ENCODE measurements at regions not wholly inside any gene's neighbourhood (a gene's known extent, or its start where the extent isn't known, plus 50 kb on each side); places are given as distances from the start of the nearest gene placed in this dataset.

DNA sequence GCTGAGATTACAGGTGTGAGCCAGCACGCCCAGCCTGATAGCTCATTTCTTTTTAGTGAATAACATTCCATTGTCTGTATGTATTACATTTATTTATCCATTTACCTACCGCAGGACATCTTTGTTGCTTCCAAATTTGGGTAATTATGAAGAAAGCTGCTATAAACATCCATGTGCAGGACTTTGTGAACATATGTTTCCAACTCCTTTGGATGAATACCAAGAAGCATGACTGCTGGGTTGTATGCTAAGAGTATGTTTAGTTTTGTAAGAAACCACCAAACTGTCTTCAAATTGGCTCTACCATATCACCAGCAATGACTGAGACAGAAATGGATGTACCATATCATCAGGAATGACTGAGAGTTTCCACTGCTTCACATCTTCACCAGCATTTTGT is 200.2 kb upstream of the TMEM196 start:
- TF ChIP-seq ZFX (IDR thresholded peaks at IDR 0.05), result no peak
- TF ChIP-seq, protein P1, sequence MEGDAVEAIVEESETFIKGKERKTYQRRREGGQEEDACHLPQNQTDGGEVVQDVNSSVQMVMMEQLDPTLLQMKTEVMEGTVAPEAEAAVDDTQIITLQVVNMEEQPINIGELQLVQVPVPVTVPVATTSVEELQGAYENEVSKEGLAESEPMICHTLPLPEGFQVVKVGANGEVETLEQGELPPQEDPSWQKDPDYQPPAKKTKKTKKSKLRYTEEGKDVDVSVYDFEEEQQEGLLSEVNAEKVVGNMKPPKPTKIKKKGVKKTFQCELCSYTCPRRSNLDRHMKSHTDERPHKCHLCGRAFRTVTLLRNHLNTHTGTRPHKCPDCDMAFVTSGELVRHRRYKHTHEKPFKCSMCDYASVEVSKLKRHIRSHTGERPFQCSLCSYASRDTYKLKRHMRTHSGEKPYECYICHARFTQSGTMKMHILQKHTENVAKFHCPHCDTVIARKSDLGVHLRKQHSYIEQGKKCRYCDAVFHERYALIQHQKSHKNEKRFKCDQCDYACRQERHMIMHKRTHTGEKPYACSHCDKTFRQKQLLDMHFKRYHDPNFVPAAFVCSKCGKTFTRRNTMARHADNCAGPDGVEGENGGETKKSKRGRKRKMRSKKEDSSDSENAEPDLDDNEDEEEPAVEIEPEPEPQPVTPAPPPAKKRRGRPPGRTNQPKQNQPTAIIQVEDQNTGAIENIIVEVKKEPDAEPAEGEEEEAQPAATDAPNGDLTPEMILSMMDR (conservative IDR thresholded peaks at IDR 0.05), result no peak
- H3K27ac ChIP-seq, result no peak overlapping the region

DNA sequence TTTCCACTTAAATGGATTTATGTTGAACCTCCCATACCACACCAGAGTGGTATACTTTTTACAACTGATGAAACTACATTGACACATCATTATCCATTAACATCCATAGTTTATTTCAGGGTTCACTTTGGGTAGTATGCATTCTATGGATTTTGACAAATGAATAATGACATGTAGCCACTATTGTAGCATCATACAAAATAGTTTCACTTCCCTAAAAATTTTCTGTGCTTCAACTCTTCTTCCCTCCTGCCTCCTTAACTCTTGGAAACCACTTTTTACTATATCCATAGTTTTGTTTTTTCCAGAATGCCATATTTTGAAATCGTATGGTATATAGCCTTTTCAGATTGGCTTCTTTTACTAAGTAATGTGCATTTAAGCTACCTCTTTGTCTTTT is 199.5 kb upstream of the TMEM196 start:
- no peak for TF ChIP-seq ZFX (IDR thresholded peaks at IDR 0.05)
- TF ChIP-seq, protein P1 (conservative IDR thresholded peaks at IDR 0.05), result no peak
- no peak overlapping the region for H3K27ac ChIP-seq

DNA sequence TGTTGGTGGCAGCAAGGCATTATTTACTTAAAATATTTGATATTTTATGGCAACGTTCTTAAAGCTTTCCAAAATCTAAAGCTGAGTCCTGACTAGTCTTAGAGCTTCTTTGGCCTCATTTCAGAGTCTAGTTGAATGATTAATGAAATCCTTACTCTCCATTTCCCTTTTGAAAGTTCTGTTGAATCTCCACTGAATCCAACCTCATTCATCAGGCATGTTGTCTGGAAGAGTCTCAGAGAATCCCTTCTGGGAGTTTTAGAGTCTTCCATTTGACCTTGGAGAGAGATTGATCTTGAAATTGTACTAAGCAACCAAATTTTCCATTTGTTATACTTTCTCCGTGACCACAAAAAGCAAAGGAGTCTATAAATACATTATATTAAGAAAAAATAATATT is 198.5 kb upstream of the TMEM196 start:
- H3K27ac ChIP-seq, result no peak overlapping the region
- TF ChIP-seq ZFX (IDR thresholded peaks at IDR 0.05), result no peak
- TF ChIP-seq, protein P1 (conservative IDR thresholded peaks at IDR 0.05), result no peak

DNA sequence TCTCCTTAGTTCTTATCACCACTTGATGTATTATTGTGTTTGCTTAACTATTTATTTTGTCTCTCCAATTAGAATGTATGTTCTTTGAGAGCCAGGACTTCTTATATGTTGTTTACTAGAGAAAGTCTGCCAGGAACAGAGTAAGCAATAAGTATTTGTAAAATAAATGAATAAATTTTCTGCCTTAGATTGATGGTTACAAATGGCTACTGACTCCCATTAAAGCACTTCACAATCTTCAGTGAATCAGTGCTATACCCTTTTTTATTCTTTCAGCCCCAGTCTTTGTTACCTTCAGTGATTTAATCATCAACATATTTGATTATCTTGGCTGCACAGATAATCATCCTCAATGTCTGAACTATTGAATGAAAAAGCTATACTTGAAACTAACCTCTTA is 197.1 kb upstream of the TMEM196 start:
- no peak for TF ChIP-seq ZFX (IDR thresholded peaks at IDR 0.05)
- TF ChIP-seq, protein P1 (conservative IDR thresholded peaks at IDR 0.05), result no peak
- no peak overlapping the region for H3K27ac ChIP-seq

DNA sequence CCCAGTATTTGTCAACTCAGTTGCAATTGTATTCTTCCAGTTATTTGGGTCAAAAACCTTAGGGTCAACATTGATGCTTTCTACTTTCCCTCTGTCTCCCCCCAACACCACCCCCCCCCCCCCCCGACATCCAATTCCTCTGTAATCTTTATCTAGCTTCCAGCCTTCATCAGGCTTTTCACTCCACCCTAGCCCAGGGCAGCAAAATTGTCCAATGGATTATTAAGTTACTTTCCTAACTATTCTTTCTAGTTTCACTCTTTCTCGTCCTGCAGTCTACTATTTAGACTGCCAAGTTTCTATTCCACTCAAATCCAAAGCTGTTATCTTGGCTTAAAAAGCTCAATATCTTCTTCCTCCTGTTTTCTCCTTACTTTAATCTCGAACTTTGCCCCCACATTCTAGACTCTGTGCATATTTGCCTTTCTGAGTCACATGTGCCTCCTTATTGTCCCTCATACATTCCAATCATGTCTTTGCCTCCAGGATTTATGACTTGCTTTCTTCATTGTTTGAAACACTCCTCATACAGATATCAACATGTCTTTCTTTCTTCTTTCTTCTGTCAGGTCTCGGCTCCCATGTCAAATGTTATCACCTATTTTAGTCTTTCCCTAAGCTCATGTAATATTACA is 196.6 kb upstream of the TMEM196 start:
- TF ChIP-seq ZFX (IDR thresholded peaks at IDR 0.05), result no peak
- TF ChIP-seq, protein P1 (conservative IDR thresholded peaks at IDR 0.05), result no peak
- H3K27ac ChIP-seq, result no peak overlapping the region

DNA sequence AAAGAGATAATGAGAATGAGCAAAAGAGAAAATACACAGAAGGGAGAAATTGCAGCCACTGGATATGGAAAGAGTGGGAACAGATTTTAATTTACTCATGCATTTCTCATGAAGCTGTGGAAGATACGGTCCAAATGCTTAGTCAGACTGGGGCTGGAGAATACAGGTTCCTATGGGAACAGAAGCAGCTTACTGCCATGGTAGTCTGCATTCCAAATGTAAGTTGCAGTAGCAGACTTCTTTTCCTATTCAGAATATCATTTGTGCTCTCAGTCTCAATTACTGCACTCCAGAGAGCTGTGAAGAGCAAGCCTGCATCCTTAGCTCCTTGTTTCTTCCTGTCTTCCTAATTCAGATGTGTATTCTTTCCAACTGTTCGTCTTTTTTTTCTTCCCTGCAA is 190.8 kb upstream of the TMEM196 start:
- no peak overlapping the region for H3K27ac ChIP-seq
- TF ChIP-seq, protein P1 (conservative IDR thresholded peaks at IDR 0.05), result no peak
- no peak for TF ChIP-seq ZFX (IDR thresholded peaks at IDR 0.05)

DNA sequence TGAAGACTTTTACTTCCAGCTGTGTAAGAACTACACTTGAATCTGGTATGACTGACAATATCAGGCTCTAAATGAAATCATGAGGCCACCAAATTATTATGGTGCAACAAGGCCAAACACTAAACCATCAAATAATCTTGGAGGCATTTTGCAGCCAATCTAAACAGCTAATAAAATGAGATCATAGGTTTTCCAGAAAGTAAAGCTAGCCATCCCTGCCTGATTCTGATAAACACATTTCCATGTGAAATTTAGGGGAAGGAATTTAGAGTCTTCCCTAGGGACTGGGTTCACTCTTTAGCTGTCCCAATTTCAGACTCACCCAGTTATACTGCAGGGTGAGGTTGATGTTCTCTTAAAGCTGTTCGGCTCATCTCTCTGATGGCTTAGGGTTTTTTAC is 190.3 kb upstream of the TMEM196 start:
- TF ChIP-seq, protein P1 (conservative IDR thresholded peaks at IDR 0.05), result no peak
- no peak for TF ChIP-seq ZFX (IDR thresholded peaks at IDR 0.05)
- H3K27ac ChIP-seq, result no peak overlapping the region

Data from C4-2B (cell line).